ENCODE measurements at regions not wholly inside any gene's neighbourhood (a gene's known extent, or its start where the extent isn't known, plus 50 kb on each side); places are given as distances from the start of the nearest gene placed in this dataset.

GRCh38 chr7:25851332-25852210, 300.4 kb upstream of the NFE2L3 start:
- ATAC-seq (ENCODE audit: insufficient read depth, low read depth) (peak; percentile 85), DNase-seq (peak; percentile 57)
- no peak overlapping the region for H3K27ac ChIP-seq (ENCODE audit: low read length)
- no peaks in the 10 kb centered on the region for H4K20me1 ChIP-seq (ENCODE audit: insufficient read depth, low read length)
- no peaks in the 10 kb centered on the region for H3K9me3 ChIP-seq (ENCODE audit: insufficient read depth, low read length, severe bottlenecking)
- no peaks in the 10 kb centered on the region for H3K36me3 ChIP-seq (ENCODE audit: insufficient read depth, low read length)
- no peak overlapping the region for H2AFZ ChIP-seq (ENCODE audit: low read depth, low read length)
- H3K4me1 ChIP-seq (ENCODE audit: insufficient read depth, low read length) = no peaks in the 10 kb centered on the region
- no peaks in the 10 kb centered on the region for H3K79me2 ChIP-seq (ENCODE audit: insufficient read depth, low read length)
- no peak overlapping the region for H3K4me3 ChIP-seq (ENCODE audit: low read depth in 1 of 2, low read length in 2 of 2)
- no peak overlapping the region for H3K4me2 ChIP-seq (ENCODE audit: insufficient read depth, low read length)
- no peak for TF ChIP-seq EZH2 (IDR thresholded peaks at IDR 0.05; ENCODE audit: borderline replicate concordance, low read depth, low read length, severe bottlenecking)
- TF ChIP-seq CTCF (IDR thresholded peaks at IDR 0.05; ENCODE audit: borderline replicate concordance, extremely low read depth, low read length, poor library complexity, severe bottlenecking) = peak; percentile 78
- H3K27me3 ChIP-seq (ENCODE audit: insufficient read depth, low read length, poor library complexity) = peaks cover 29% of the 10 kb centered on the region
- no peak overlapping the region for H3K9ac ChIP-seq (ENCODE audit: low read depth, low read length)

- no peaks in the 10 kb centered on the region for H3K9me3 ChIP-seq (ENCODE audit: insufficient read depth, low read length, severe bottlenecking)
- no peak overlapping the region for H3K27ac ChIP-seq (ENCODE audit: low read length)
- H3K27me3 ChIP-seq (ENCODE audit: insufficient read depth, low read length, poor library complexity) = peaks cover 22% of the 10 kb centered on the region
- H3K36me3 ChIP-seq (ENCODE audit: insufficient read depth, low read length) = no peaks in the 10 kb centered on the region
- H3K4me2 ChIP-seq (ENCODE audit: insufficient read depth, low read length) = no peak overlapping the region
- no peak overlapping the region for H3K4me3 ChIP-seq (ENCODE audit: low read depth in 1 of 2, low read length in 2 of 2)
- H4K20me1 ChIP-seq (ENCODE audit: insufficient read depth, low read length) = no peaks in the 10 kb centered on the region
- H3K79me2 ChIP-seq (ENCODE audit: insufficient read depth, low read length) = no peaks in the 10 kb centered on the region
- H2AFZ ChIP-seq (ENCODE audit: low read depth, low read length) = no peak overlapping the region
- H3K9ac ChIP-seq (ENCODE audit: low read depth, low read length) = no peak overlapping the region
- ATAC-seq (ENCODE audit: insufficient read depth, low read depth) = no peak
- no peak for DNase-seq
- no peak for TF ChIP-seq EZH2 (IDR thresholded peaks at IDR 0.05; ENCODE audit: borderline replicate concordance, low read depth, low read length, severe bottlenecking)
- no peaks in the 10 kb centered on the region for H3K4me1 ChIP-seq (ENCODE audit: insufficient read depth, low read length)
Measured at GRCh38 chr7:25852211-25852938, 299.6 kb upstream of the NFE2L3 start.

GRCh38 chr7:25852939-25853271, 299.1 kb upstream of the NFE2L3 start:
- H3K9ac ChIP-seq (ENCODE audit: low read depth, low read length) = no peak overlapping the region
- ATAC-seq (ENCODE audit: insufficient read depth, low read depth) = no peak

More at GRCh38 chr7:25852939-25853271, 299.1 kb upstream of the NFE2L3 start:
- Histone ChIP-seq H3K9me3 (ENCODE audit: insufficient read depth, low read length, severe bottlenecking) (no peaks in the 10 kb centered on the region), H3K4me2 (ENCODE audit: insufficient read depth, low read length) (no peak overlapping the region), H2AFZ (ENCODE audit: low read depth, low read length) (no peak overlapping the region), H3K27ac (ENCODE audit: low read length) (no peak overlapping the region), H3K4me3 (ENCODE audit: low read depth in 1 of 2, low read length in 2 of 2) (no peak overlapping the region), H3K27me3 (ENCODE audit: insufficient read depth, low read length, poor library complexity) (peaks cover 17% of the 10 kb centered on the region), H4K20me1 (ENCODE audit: insufficient read depth, low read length) (no peaks in the 10 kb centered on the region), H3K4me1 (ENCODE audit: insufficient read depth, low read length) (no peaks in the 10 kb centered on the region), H3K36me3 (ENCODE audit: insufficient read depth, low read length) (no peaks in the 10 kb centered on the region), H3K79me2 (ENCODE audit: insufficient read depth, low read length) (no peaks in the 10 kb centered on the region)
- DNase-seq = no peak
- TF ChIP-seq CTCF (IDR thresholded peaks at IDR 0.05; ENCODE audit: borderline replicate concordance, extremely low read depth, low read length, poor library complexity, severe bottlenecking) (no peak), EZH2 (IDR thresholded peaks at IDR 0.05; ENCODE audit: borderline replicate concordance, low read depth, low read length, severe bottlenecking) (no peak)
